H1 (cell line): ENCODE measurements at regions not wholly inside any gene's neighbourhood (a gene's known extent, or its start where the extent isn't known, plus 50 kb on each side); places are given as distances from the start of the nearest gene placed in this dataset.

Experiments used
- FOSL1 ChIP-seq: IDR thresholded peaks from 2 replicates; pipeline ENCODE4 v1.6.1; 2011; ENCODE audit warnings: mild to moderate bottlenecking, low read depth, low read length, moderate library complexity; ENCODE audit not compliant: insufficient read depth
- HDAC2 ChIP-seq, 2 experiments: fragments of 300-600 bp in 1 of 2; sonication (generic) in 1 of 2; IDR thresholded peaks; 2 replicates each; pipeline ENCODE4 v1.6.1; 2011 to 2012; ENCODE audit warnings: low read depth in 2 of 2, low read length in 2 of 2, mild to moderate bottlenecking in 2 of 2, moderate library complexity in 2 of 2, borderline replicate concordance in 1 of 2, inconsistent platforms in 1 of 2
- KDM1A ChIP-seq: fragments of 200-600, 300-600 bp; sonication (generic); IDR thresholded peaks from 2 replicates; pipeline ENCODE4 v1.7.1; 2016; ENCODE audit warnings: mild to moderate bottlenecking, low read length, borderline replicate concordance
- KDM5A ChIP-seq: fragments of 200-600 bp; IDR thresholded peaks from 2 replicates; pipeline ENCODE4 v1.7.1; 2012; ENCODE audit warnings: mild to moderate bottlenecking, low read length, inconsistent platforms, mixed read lengths
- SP1 ChIP-seq: IDR thresholded peaks from 2 replicates; pipeline ENCODE4 v1.6.1; 2011; ENCODE audit warnings: low read depth, low read length
- TCF12 ChIP-seq: IDR thresholded peaks from 2 replicates; pipeline ENCODE4 v1.6.1; 2011; ENCODE audit warnings: low read depth, mild to moderate bottlenecking, low read length

- no peak for TF ChIP-seq SP1
- no peak for TF ChIP-seq KDM5A
- no peak for TF ChIP-seq FOSL1
- TF ChIP-seq TCF12, result no peak
- TF ChIP-seq KDM1A, result no peak
- no peak for TF ChIP-seq HDAC2 (IDR thresholded peaks at IDR 0.05; ENCODE audit: borderline replicate concordance in 1 of 2, low read depth in 2 of 2, low read length in 2 of 2)
Measured at GRCh38 chr19:28430214-28430613, 782.7 kb downstream of the UQCRFS1 start (continued).
